Kidney (tissue), 13 donors: ENCODE measurements at regions not wholly inside any gene's neighbourhood (a gene's known extent, or its start where the extent isn't known, plus 50 kb on each side); places are given as distances from the start of the nearest gene placed in this dataset.
A peak's percentile ranks its signal among the peaks of the same experiment; 100 is the strongest.

Experiments
- DNase-seq, 5 donors: peaks; one replicate each; pipeline ENCODE4 v3.0.0-alpha.2; 2013 to 2020
- FAIRE-seq: peaks from 2 replicates; lab custom pipeline; 2012; peaks lifted over from hg19 to GRCh38; lab: Jason Lieb, UNC
- H3K27ac ChIP-seq, 2 donors: one replicate each; pipeline ENCODE4 v1.7.0; 2013; ENCODE audit warnings: low read depth in 2 of 2, low read length in 2 of 2, inconsistent platforms in 1 of 2
- H3K27me3 ChIP-seq: one replicate; pipeline ENCODE4 v1.7.1; 2013; ENCODE audit warnings: low read length, inconsistent platforms; ENCODE audit not compliant: control insufficient read depth, insufficient read depth
- H3K36me3 ChIP-seq, 3 donors: one replicate each; pipeline versions ENCODE4 v1.7.0 to v1.7.1; 2013; ENCODE audit warnings: low read length in 3 of 3, control low read depth in 1 of 3, inconsistent platforms in 1 of 3; ENCODE audit not compliant: insufficient read depth in 3 of 3, control insufficient read depth in 2 of 3
- H3K4me1 ChIP-seq, 3 donors: one replicate each; pipeline versions ENCODE4 v1.7.0 to v1.7.1; 2013; ENCODE audit warnings: low read length in 3 of 3, inconsistent platforms in 1 of 3, low read depth in 1 of 3; ENCODE audit not compliant: control insufficient read depth in 2 of 3, insufficient read depth in 2 of 3
- H3K4me3 ChIP-seq, 3 donors: one replicate each; pipeline versions ENCODE4 v1.7.0 to v1.8.1; 2013; ENCODE audit warnings: low read length in 3 of 3, control low read depth in 1 of 3, inconsistent platforms in 1 of 3
- H3K9ac ChIP-seq, 3 donors: one replicate each; pipeline versions ENCODE4 v1.7.0 to v1.7.1; 2013; ENCODE audit warnings: low read length in 3 of 3, control low read depth in 1 of 3, inconsistent platforms in 1 of 3
- H3K9me3 ChIP-seq, 3 donors: one replicate each; pipeline versions ENCODE4 v1.7.0 to v1.7.1; 2013; ENCODE audit warnings: low read length in 3 of 3, control low read depth in 1 of 3, inconsistent platforms in 1 of 3; ENCODE audit not compliant: control insufficient read depth in 2 of 3, insufficient read depth in 1 of 3
- intact Hi-C: fragments of 100-400 bp; cut with DNase I; formaldehyde crosslinking; loops from one replicate; pipeline ENCODE4 v1.11.1; 2022
- TF ChIP-seq, protein P1 (sequence below): IDR thresholded peaks from 3 replicates; pipeline ENCODE4 v1.5.1; 2012; ENCODE audit warnings: mild to moderate bottlenecking, moderate library complexity, borderline replicate concordance; ENCODE audit not compliant: insufficient read depth; ENCODE audit errors: extremely low read depth
- donor health status: control.
- donor health status: control.
- donor health status: control.
- donor health status: control.
- donor health status: control.
- donor health status: DM: yes; HTN: yes; CAD: no.
- donor health status: Normal renal cell carcinoma (clear cell type).

DNA sequence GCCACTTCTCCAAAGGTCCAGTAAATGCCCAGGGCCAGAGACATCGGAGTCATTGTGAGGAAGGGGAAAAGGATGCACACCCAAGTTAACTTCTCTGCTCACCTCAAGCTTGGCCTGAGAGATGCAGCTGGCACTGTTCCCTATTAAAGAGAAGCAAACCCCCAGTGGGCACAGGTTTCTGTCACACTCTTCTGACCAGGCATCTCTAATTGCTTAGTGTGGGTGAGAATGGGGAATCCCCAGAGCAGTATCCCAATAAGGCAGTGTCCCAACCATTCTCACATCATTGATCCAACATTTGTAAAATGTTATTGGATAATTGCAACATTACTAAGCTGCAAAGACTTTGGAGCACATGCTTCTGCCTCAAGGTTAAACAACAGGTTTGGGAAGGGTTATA lies 232.3 kb downstream of the ADGRG6 start:
- FAIRE-seq (no peak), DNase-seq (no peak)
- Histone ChIP-seq H3K27ac (no peak overlapping the region), H3K27me3 (no peaks in the 10 kb centered on the region), H3K36me3 (no peaks in the 10 kb centered on the region), H3K9ac (no peak overlapping the region), H3K9me3 (peaks cover 0 to 17% (median 2%) of the 10 kb centered on the region in 3 donors), H3K4me3 (no peak overlapping the region), H3K4me1 (no peaks in the 10 kb centered on the region)
- intact Hi-C loops, result no loop called here
- TF ChIP-seq, protein P1, sequence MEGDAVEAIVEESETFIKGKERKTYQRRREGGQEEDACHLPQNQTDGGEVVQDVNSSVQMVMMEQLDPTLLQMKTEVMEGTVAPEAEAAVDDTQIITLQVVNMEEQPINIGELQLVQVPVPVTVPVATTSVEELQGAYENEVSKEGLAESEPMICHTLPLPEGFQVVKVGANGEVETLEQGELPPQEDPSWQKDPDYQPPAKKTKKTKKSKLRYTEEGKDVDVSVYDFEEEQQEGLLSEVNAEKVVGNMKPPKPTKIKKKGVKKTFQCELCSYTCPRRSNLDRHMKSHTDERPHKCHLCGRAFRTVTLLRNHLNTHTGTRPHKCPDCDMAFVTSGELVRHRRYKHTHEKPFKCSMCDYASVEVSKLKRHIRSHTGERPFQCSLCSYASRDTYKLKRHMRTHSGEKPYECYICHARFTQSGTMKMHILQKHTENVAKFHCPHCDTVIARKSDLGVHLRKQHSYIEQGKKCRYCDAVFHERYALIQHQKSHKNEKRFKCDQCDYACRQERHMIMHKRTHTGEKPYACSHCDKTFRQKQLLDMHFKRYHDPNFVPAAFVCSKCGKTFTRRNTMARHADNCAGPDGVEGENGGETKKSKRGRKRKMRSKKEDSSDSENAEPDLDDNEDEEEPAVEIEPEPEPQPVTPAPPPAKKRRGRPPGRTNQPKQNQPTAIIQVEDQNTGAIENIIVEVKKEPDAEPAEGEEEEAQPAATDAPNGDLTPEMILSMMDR, result no peak

DNA sequence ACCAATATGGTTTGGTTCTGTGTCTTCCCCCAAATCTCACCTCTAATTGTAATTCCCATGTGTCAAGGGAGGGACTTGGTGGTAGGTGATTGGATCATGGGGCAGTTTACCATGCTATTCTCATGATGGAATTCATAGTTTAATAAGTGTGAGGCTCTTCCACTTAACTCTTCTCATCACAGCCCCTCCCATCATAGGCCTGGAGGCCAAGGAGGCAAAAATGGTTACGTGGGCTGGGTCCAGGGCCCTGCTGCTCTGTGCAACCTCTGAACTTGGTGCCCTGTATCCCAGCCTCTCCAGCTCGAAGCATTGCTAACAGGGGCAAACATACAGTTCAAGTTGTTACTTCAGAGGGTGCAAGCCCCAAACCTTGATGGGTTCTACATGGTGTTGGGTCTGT lies 232.7 kb downstream of the ADGRG6 start:
- no peak overlapping the region for H3K9ac ChIP-seq
- FAIRE-seq, result no peak
- no peak for DNase-seq
- TF ChIP-seq, protein P1, result no peak
- H3K36me3 ChIP-seq, result no peaks in the 10 kb centered on the region
- H3K4me3 ChIP-seq, result no peak overlapping the region
- intact Hi-C loops, result no loop called here
- H3K9me3 ChIP-seq, result peaks cover 0 to 17% (median 2%) of the 10 kb centered on the region in 3 donors
- H3K27me3 ChIP-seq, result no peaks in the 10 kb centered on the region
- no peak overlapping the region for H3K27ac ChIP-seq
- H3K4me1 ChIP-seq, result no peaks in the 10 kb centered on the region

DNA sequence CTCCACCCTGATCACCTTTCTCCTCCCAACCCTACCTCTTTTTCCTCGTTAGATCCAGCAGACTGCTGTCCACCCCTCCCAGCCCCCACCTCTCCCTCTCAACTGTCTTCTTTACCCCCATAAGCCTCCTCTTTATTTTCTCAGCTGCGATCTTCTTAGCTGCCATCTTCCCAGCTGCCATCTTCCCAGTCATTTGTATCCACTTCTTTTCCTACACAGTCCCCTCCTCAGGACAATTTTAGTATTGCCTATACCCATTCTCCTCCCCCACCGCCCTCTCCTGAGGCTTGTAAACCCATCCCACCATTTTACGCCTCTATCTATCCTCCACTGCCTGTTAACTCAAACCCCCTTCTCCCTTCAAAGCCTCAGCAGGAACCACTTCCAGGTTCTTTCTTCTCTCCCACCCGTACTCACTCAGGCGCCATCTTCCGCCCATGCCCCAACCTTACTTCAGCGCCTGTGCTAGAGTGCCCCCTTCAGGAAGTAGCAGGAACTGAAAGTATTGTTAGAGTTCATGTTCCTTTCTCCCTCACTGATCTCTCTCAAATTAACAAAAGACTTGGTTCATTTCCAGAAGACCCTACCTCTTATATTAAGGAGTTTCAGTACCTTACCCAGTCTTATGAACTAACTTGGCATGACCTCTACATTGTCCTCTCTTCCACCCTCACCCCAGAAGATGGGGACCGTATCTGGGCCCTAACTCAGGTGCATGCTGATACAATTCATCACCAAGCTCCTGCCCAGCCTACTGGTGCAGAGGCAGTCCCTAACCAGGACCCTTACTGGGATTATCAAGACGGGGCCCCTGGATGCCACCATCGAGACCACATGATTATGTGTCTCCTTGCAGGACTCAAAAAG lies 236.0 kb downstream of the ADGRG6 start:
- Histone ChIP-seq H3K4me3 (no peak overlapping the region), H3K9ac (no peak overlapping the region), H3K27me3 (no peaks in the 10 kb centered on the region), H3K36me3 (no peaks in the 10 kb centered on the region), H3K4me1 (no peaks in the 10 kb centered on the region), H3K27ac (no peak overlapping the region), H3K9me3 (peaks cover 0 to 17% (median 2%) of the 10 kb centered on the region in 3 donors)
- TF ChIP-seq, protein P1, result peak; percentile 14
- FAIRE-seq, result no peak
- intact Hi-C loops, result no loop called here
- DNase-seq, result no peak
